ENCODE measurements at regions not wholly inside any gene's neighbourhood (a gene's known extent, or its start where the extent isn't known, plus 50 kb on each side); places are given as distances from the start of the nearest gene placed in this dataset.
"Not testable (repeated sequence)": the region's sequence is repeated elsewhere in the genome, so short reads cannot be mapped to it uniquely, and the experiment has no call there.

GRCh38 chr3:86335566-86335965 lies 655.4 kb downstream of the VGLL3 start:
- not testable (repeated sequence) for TF ChIP-seq IRF1 (CRISPR knock-in tag; IDR thresholded peaks at IDR 0.05); KAT7 (CRISPR knock-in tag; IDR thresholded peaks at IDR 0.05; ENCODE audit: borderline replicate concordance); ZNF423 (CRISPR knock-in tag; IDR thresholded peaks at IDR 0.05); CTCF (IDR thresholded peaks at IDR 0.05); TEAD4 (CRISPR knock-in tag; IDR thresholded peaks at IDR 0.05); MAX (CRISPR knock-in tag; IDR thresholded peaks at IDR 0.05); SP1 (CRISPR knock-in tag; conservative IDR thresholded peaks at IDR 0.05); HMGXB4 (CRISPR knock-in tag; IDR thresholded peaks at IDR 0.05); ZNF512 (CRISPR knock-in tag; IDR thresholded peaks at IDR 0.05; ENCODE audit: borderline replicate concordance); SMAD3 (CRISPR knock-in tag; IDR thresholded peaks at IDR 0.05; ENCODE audit: borderline replicate concordance); EMX1 (CRISPR knock-in tag; IDR thresholded peaks at IDR 0.05); ZNF416 (CRISPR knock-in tag; IDR thresholded peaks at IDR 0.05); USF1 (CRISPR knock-in tag; IDR thresholded peaks at IDR 0.05); ATF3 (CRISPR knock-in tag; conservative IDR thresholded peaks at IDR 0.05)

Data from WTC11 (cell line).